ENCODE measurements at regions not wholly inside any gene's neighbourhood (a gene's known extent, or its start where the extent isn't known, plus 50 kb on each side); places are given as distances from the start of the nearest gene placed in this dataset.
A peak's percentile ranks its signal among the peaks of the same experiment; 100 is the strongest.
"Not testable (repeated sequence)": the region's sequence is repeated elsewhere in the genome, so short reads cannot be mapped to it uniquely, and the experiment has no call there.

DNA sequence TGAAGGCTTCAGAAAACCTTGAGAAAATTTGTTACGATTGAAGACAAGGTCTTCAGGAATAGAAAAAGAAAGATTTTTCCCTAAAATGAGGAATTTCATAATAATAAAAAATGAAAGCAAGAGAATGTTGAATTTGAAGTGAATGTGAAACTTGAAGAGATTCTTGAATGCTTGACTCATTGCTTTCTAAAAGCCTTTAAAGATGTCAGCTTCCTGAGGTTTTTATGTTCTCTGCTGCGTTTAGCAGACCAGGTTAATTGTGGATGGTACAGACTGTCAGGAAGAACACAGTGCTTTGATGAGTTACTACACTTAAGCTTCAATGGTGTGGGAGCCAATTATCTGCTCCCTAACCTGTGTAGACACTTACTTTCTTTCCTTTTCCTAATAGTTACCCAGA lies 96.3 kb upstream of the FNDC3A start:
- ATAC-seq (peak; percentile 17), DNase-seq (ENCODE audit: low spot score in 2 of 2) (no peak)
- Mint-ChIP-seq H3K4me3 (peak overlapping the region; percentile 41), H3K9me3 (peaks cover 3% of the 10 kb centered on the region), H3K27ac (peak overlapping the region; percentile 35), H3K36me3 (no peaks in the 10 kb centered on the region), H3K4me1 (peaks cover 47% of the 10 kb centered on the region)

DNA sequence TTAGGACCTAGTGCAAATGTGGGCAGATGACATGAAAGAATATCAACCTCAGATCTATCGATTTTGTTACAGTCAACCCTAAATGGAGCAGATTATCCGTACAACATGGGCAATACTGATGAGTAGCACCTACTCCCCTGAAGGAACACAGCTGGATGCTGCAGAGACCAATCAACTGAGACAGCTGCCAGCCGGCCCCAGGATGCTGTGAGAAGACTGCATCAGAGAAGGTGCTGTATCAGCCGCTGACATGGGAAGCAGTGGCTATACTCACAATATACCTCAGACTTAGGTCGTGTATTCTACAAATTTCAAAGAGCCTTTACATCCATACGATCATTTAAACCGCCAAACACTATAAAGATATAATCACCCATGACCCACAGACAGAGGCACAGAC lies 95.9 kb upstream of the FNDC3A start:
- no peak for ATAC-seq
- Mint-ChIP-seq H3K4me1 (peaks cover 51% of the 10 kb centered on the region), H3K4me3 (peak overlapping the region; percentile 41), H3K36me3 (no peaks in the 10 kb centered on the region), H3K9me3 (peaks cover 3% of the 10 kb centered on the region), H3K27ac (no peak overlapping the region)
- DNase-seq (ENCODE audit: low spot score in 2 of 2), result no peak

DNA sequence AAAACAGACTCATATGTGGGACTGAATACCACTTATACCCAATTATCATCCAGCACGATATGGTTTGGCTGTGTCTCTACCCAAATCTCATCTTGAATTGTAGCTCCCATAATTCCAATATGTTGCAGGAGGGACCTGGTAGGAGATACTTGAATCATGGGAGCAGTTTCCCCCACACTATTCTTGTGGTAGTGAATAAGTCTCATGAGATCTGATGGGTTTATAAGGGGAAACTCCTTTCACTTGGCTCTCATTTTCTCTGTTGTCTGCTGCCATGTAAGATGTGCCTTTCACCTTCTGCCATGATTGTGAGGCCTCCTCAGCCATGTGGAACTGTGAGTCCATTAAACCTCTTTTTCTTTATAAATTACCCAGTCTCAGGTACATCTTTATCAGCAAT lies 91.9 kb upstream of the FNDC3A start:
- not testable (repeated sequence) for H3K36me3 Mint-ChIP-seq; ATAC-seq; DNase-seq (ENCODE audit: low spot score in 2 of 2); H3K9me3 Mint-ChIP-seq
- Mint-ChIP-seq H3K4me3 (peak overlapping the region; percentile 57), H3K4me1 (peaks cover 62% of the 10 kb centered on the region), H3K27ac (peak overlapping the region; percentile 90)

- no peak for ATAC-seq
- Mint-ChIP-seq H3K4me1 (peaks cover 55% of the 10 kb centered on the region), H3K9me3 (peaks cover 3% of the 10 kb centered on the region), H3K27ac (peak overlapping the region; percentile 90), H3K4me3 (peak overlapping the region; percentile 57), H3K36me3 (no peaks in the 10 kb centered on the region)
- DNase-seq (ENCODE audit: low spot score in 2 of 2), result no peak
These were observed 90.7 kb upstream of the FNDC3A start for GRCh38 chr13:48885027-48885395.

DNA sequence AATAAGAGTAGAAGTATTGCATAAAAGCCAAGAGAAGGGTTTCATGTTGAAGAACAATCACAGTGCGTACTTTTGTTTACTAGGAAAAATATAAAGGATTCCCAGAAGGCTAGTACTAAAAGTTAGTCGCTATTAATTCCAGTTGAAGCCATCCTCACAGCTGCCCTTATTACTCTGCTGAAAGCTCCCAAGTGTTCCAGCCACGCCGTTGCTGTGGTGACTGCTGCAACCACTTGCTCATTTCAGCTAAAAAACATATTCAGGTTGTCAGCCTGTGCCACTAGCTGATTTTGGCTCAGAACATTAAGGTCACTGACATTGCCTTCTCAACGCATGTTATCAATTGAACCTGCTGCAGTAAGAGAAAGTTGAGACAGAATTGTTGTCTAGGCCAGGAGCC lies 87.1 kb upstream of the FNDC3A start:
- Mint-ChIP-seq H3K4me3 (no peak overlapping the region), H3K27ac (no peak overlapping the region), H3K9me3 (no peaks in the 10 kb centered on the region), H3K36me3 (no peaks in the 10 kb centered on the region), H3K4me1 (peaks cover 53% of the 10 kb centered on the region)
- ATAC-seq (no peak), DNase-seq (ENCODE audit: low spot score in 2 of 2) (no peak)

DNA sequence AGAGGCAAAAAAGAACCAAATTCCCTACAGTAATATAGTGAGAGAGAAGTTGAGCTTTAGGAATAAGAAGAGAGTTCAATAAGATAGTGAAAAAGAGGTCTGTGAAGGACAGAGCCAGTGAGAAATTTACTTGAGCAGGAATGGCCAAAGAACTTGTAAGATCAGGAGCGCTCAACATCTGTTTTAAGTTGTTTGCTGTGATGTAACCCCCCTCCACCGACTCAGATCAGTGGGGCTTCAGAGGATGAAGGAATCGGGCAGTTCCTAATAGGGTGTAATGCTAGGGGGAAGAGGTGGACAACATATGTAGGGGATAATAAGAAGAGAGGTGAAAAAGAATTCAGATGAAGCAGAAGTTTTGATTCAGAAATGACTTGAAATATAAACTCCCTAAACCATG lies 85.3 kb upstream of the FNDC3A start:
- DNase-seq (ENCODE audit: low spot score in 2 of 2), result no peak
- Mint-ChIP-seq H3K4me1 (peaks cover 35% of the 10 kb centered on the region), H3K9me3 (no peaks in the 10 kb centered on the region), H3K36me3 (no peaks in the 10 kb centered on the region), H3K27ac (no peak overlapping the region), H3K4me3 (no peak overlapping the region)
- ATAC-seq, result no peak

DNA sequence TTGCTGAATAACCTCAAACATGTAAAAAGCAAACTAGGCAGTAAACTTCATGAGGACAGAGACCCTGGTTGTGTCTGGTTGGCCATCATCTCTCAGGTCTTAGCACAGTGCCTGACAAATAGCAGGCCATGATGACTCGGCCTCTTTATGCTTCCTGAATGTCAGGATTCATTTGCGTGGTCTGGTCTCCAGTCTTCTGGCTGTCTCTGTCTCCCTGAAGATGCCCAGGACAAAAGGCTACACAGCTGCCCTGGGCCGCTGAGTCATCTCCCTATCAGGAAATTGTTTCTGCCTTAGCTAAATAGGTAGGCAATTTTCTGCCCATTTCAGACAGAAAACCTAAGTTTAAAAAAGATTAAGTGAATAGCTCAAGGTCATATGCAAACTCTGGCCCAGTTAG lies 84.1 kb upstream of the FNDC3A start:
- H3K36me3 Mint-ChIP-seq, result no peaks in the 10 kb centered on the region
- H3K4me3 Mint-ChIP-seq, result peak overlapping the region; percentile 52
- DNase-seq (ENCODE audit: low spot score in 2 of 2), result no peak

GRCh38 chr13:48892053-48892687 lies 83.5 kb upstream of the FNDC3A start:
- H3K36me3 Mint-ChIP-seq, result no peaks in the 10 kb centered on the region
- ATAC-seq (peak; percentile 100), DNase-seq (ENCODE audit: low spot score in 2 of 2) (no peak)
- no peaks in the 10 kb centered on the region for H3K9me3 Mint-ChIP-seq
- peak overlapping the region; percentile 81 for H3K27ac Mint-ChIP-seq
- H3K4me1 Mint-ChIP-seq, result peaks cover 30% of the 10 kb centered on the region
- peak overlapping the region; percentile 52 for H3K4me3 Mint-ChIP-seq

More for the DNA sequence above, 84.1 kb upstream of the FNDC3A start:
- no peak for ATAC-seq
- Mint-ChIP-seq H3K27ac (peak overlapping the region; percentile 81), H3K9me3 (no peaks in the 10 kb centered on the region), H3K4me1 (peaks cover 30% of the 10 kb centered on the region)

GRCh38 chr13:48892688-48893075 lies 83.0 kb upstream of the FNDC3A start:
- H3K27ac Mint-ChIP-seq, result no peak overlapping the region
- H3K4me3 Mint-ChIP-seq, result no peak overlapping the region
- no peak for ATAC-seq
- no peaks in the 10 kb centered on the region for H3K9me3 Mint-ChIP-seq
- H3K36me3 Mint-ChIP-seq, result no peaks in the 10 kb centered on the region
- DNase-seq (ENCODE audit: low spot score in 2 of 2), result no peak
- peaks cover 30% of the 10 kb centered on the region for H3K4me1 Mint-ChIP-seq

GRCh38 chr13:48896312-48896711 lies 79.4 kb upstream of the FNDC3A start:
- ATAC-seq (no peak), DNase-seq (ENCODE audit: low spot score in 2 of 2) (no peak)
- Mint-ChIP-seq H3K9me3 (peaks cover 2% of the 10 kb centered on the region), H3K27ac (no peak overlapping the region), H3K4me3 (no peak overlapping the region), H3K4me1 (peaks cover 11% of the 10 kb centered on the region), H3K36me3 (no peaks in the 10 kb centered on the region)

DNA sequence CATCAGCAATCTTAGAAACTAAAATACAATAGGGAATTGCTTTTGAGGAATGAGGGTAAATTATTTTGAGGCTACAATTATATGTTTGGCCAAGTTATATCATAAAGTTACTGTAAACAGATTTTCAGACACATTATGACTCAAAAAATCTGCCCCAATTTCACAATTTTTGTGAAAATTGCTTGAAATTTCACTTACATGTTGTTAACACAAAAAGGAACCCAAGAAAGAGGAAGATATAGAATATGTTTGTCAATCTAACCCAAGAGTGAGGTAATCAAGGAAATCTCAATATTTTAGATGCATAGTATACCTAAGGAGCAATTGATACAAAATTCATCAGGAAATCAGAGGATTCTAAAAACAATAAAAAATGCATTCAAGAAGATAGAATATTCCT lies 73.9 kb upstream of the FNDC3A start:
- H3K27ac Mint-ChIP-seq, result no peak overlapping the region

GRCh38 chr13:48902368-48902767 lies 73.3 kb upstream of the FNDC3A start:
- no peak overlapping the region for H3K27ac Mint-ChIP-seq
- no peak for DNase-seq (ENCODE audit: low spot score in 2 of 2)
- no peak overlapping the region for H3K4me3 Mint-ChIP-seq
- no peak for ATAC-seq
- no peaks in the 10 kb centered on the region for H3K36me3 Mint-ChIP-seq
- peaks cover 2% of the 10 kb centered on the region for H3K9me3 Mint-ChIP-seq
- H3K4me1 Mint-ChIP-seq, result no peaks in the 10 kb centered on the region

More for the DNA sequence above, 73.9 kb upstream of the FNDC3A start:
- Mint-ChIP-seq H3K36me3 (no peaks in the 10 kb centered on the region), H3K4me3 (no peak overlapping the region), H3K4me1 (no peaks in the 10 kb centered on the region), H3K9me3 (peaks cover 2% of the 10 kb centered on the region)
- ATAC-seq, result no peak
- no peak for DNase-seq (ENCODE audit: low spot score in 2 of 2)

- Mint-ChIP-seq H3K27ac (no peak overlapping the region), H3K9me3 (no peaks in the 10 kb centered on the region), H3K4me1 (no peaks in the 10 kb centered on the region), H3K36me3 (no peaks in the 10 kb centered on the region), H3K4me3 (no peak overlapping the region)
- ATAC-seq (peak; percentile 37), DNase-seq (ENCODE audit: low spot score in 2 of 2) (no peak)
These were observed 70.9 kb upstream of the FNDC3A start for GRCh38 chr13:48904668-48905290.

GRCh38 chr13:48906200-48906599 lies 69.5 kb upstream of the FNDC3A start:
- Mint-ChIP-seq H3K36me3 (no peaks in the 10 kb centered on the region), H3K4me3 (no peak overlapping the region), H3K9me3 (no peaks in the 10 kb centered on the region), H3K27ac (no peak overlapping the region), H3K4me1 (no peaks in the 10 kb centered on the region)
- DNase-seq (ENCODE audit: low spot score in 2 of 2), result no peak
- ATAC-seq, result peak; percentile 90

GRCh38 chr13:48908381-48909055 lies 67.2 kb upstream of the FNDC3A start:
- DNase-seq (ENCODE audit: low spot score in 2 of 2) (no peak), ATAC-seq (no peak)
- Mint-ChIP-seq H3K4me1 (no peaks in the 10 kb centered on the region), H3K9me3 (no peaks in the 10 kb centered on the region), H3K27ac (no peak overlapping the region), H3K4me3 (no peak overlapping the region), H3K36me3 (no peaks in the 10 kb centered on the region)

DNA sequence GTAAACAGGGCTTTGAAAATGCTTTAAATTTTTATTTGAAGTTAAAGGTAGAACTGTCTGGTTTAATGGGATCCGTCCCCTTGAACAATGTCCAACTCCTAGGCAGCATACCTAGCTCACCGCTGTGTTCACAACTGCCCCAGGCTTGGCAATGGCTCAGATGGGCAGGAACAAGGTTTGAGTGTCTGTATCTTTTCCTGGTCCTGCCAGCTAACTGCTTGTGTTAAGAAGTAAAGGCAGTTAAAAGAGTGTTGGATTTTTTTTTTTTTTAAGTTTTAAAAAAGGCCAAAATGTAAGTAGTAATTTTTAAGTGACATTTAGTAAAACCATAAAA lies 66.7 kb upstream of the FNDC3A start:
- H3K36me3 Mint-ChIP-seq, result no peaks in the 10 kb centered on the region
- DNase-seq (ENCODE audit: low spot score in 2 of 2), result no peak
- ATAC-seq, result no peak
- H3K27ac Mint-ChIP-seq, result no peak overlapping the region
- H3K9me3 Mint-ChIP-seq, result no peaks in the 10 kb centered on the region
- no peaks in the 10 kb centered on the region for H3K4me1 Mint-ChIP-seq
- no peak overlapping the region for H3K4me3 Mint-ChIP-seq

Data from stimulated activated effector memory CD8-positive, alpha-beta T cell treated with anti-CD3 and anti-CD28 coated beads, Interleukin-12 subunit alpha, Interleukin-12 subunit beta, amount 100 ng/mL, for 72 hours (primary cell).